WTC11 (cell line): ENCODE measurements at regions not wholly inside any gene's neighbourhood (a gene's known extent, or its start where the extent isn't known, plus 50 kb on each side); places are given as distances from the start of the nearest gene placed in this dataset.
"Not testable (repeated sequence)": the region's sequence is repeated elsewhere in the genome, so short reads cannot be mapped to it uniquely, and the experiment has no call there.

ENCODE experiments used
- ATAC-seq: fragments of 200-7000 bp; cut with Tn5 transposase; 2 replicates; pipeline ENCODE4 v1.10.0; 2021; ENCODE audit warnings: mild to moderate bottlenecking, moderate library complexity
- CTCF ChIA-PET: fragments of 300-600 bp; sonication (Branson Sonifier 250); formaldehyde crosslinking; loops from one replicate; lab custom pipeline; 2021; ENCODE audit warnings: antibody characterized with exemption; lab: Charles Lee
- POLR2A ChIA-PET: fragments of 350-600 bp; sonication (Branson Sonifier 250); formaldehyde crosslinking; loops from one replicate; lab custom pipeline; 2021; ENCODE audit warnings: antibody characterized with exemption; lab: Charles Lee
- DNase-seq: peaks from one replicate; pipeline ENCODE4 v3.0.0; 2021; ENCODE audit warnings: low spot score
- H3K27ac Mint-ChIP-seq: 2 replicates; pipeline ENCODE4 v1.8.0; 2021; ENCODE audit warnings: mixed read lengths
- H3K27me3 Mint-ChIP-seq: 2 replicates; pipeline ENCODE4 v1.8.0; 2021; ENCODE audit warnings: low read depth, mild to moderate bottlenecking, moderate library complexity, mixed read lengths
- H3K36me3 Mint-ChIP-seq: 2 replicates; pipeline ENCODE4 v1.8.0; 2021; ENCODE audit warnings: mixed read lengths
- H3K4me1 Mint-ChIP-seq: 2 replicates; pipeline ENCODE4 v1.8.0; 2022; ENCODE audit warnings: mixed read lengths
- H3K4me3 Mint-ChIP-seq: 2 replicates; pipeline ENCODE4 v1.8.0; 2021; ENCODE audit warnings: mild to moderate bottlenecking, moderate library complexity, mixed read lengths
- H3K9me3 Mint-ChIP-seq: 2 replicates; pipeline ENCODE4 v1.8.0; 2021; ENCODE audit warnings: mixed read lengths
- CBFB ChIP-seq: sonication (generic); formaldehyde crosslinking; IDR thresholded peaks from 2 replicates; pipeline ENCODE4 v1.8.1; 2022; ENCODE audit warnings: mild to moderate bottlenecking, low read depth, missing genetic modification reagents
- CREM ChIP-seq: sonication (generic); formaldehyde crosslinking; IDR thresholded peaks from 2 replicates; pipeline ENCODE4 v1.8.1; 2022; ENCODE audit warnings: mild to moderate bottlenecking, missing genetic modification reagents, moderate library complexity
- FOXK1 ChIP-seq: sonication (generic); formaldehyde crosslinking; IDR thresholded peaks from 2 replicates; pipeline ENCODE4 v1.8.0; 2022; ENCODE audit warnings: mild to moderate bottlenecking, moderate library complexity, missing genetic modification reagents
- GRHL2 ChIP-seq: fragments of 250-450 bp; sonication (Bioruptor Pico); IDR thresholded peaks from 2 replicates; pipeline ENCODE4 v1.8.0; 2022; ENCODE audit warnings: mild to moderate bottlenecking, moderate library complexity; ENCODE audit not compliant: insufficient replicate concordance, severe bottlenecking
- JUN ChIP-seq: sonication (generic); formaldehyde crosslinking; IDR thresholded peaks from 2 replicates; pipeline ENCODE4 v1.8.0; 2023; ENCODE audit warnings: mild to moderate bottlenecking, missing genetic modification reagents
- MYBL2 ChIP-seq: sonication (generic); formaldehyde crosslinking; IDR thresholded peaks from 2 replicates; pipeline ENCODE4 v1.8.1; 2023; ENCODE audit warnings: mild to moderate bottlenecking, moderate library complexity, missing genetic modification reagents
- NFE2L1 ChIP-seq: sonication (generic); formaldehyde crosslinking; IDR thresholded peaks from 2 replicates; pipeline ENCODE4 v1.8.1; 2023; ENCODE audit warnings: missing genetic modification reagents
- NR1H2 ChIP-seq: sonication (generic); formaldehyde crosslinking; IDR thresholded peaks from 2 replicates; pipeline ENCODE4 v1.9.0; 2021; ENCODE audit warnings: mild to moderate bottlenecking, moderate library complexity, missing genetic modification reagents
- OVOL2 ChIP-seq: fragments of 250-450 bp; sonication (Bioruptor Pico); IDR thresholded peaks from 2 replicates; pipeline ENCODE4 v1.9.0; 2021; ENCODE audit warnings: mild to moderate bottlenecking, borderline replicate concordance
- RORB ChIP-seq: fragments of 250-450 bp; sonication (Bioruptor Pico); IDR thresholded peaks from 2 replicates; pipeline ENCODE4 v1.9.0; 2021; ENCODE audit warnings: mild to moderate bottlenecking
- SMAD3 ChIP-seq: sonication (generic); formaldehyde crosslinking; IDR thresholded peaks from 2 replicates; pipeline ENCODE4 v1.8.0; 2022; ENCODE audit warnings: missing genetic modification reagents, mild to moderate bottlenecking, borderline replicate concordance
- TEAD1 ChIP-seq: sonication (generic); formaldehyde crosslinking; IDR thresholded peaks from 2 replicates; pipeline ENCODE4 v1.8.0; 2022; ENCODE audit warnings: mild to moderate bottlenecking, missing genetic modification reagents
- TEAD4 ChIP-seq: sonication (generic); formaldehyde crosslinking; IDR thresholded peaks from 2 replicates; pipeline ENCODE4 v1.8.0; 2022; ENCODE audit warnings: mild to moderate bottlenecking, missing genetic modification reagents
- ZBTB43 ChIP-seq: sonication (generic); formaldehyde crosslinking; IDR thresholded peaks from 2 replicates; pipeline ENCODE4 v1.8.1; 2023; ENCODE audit warnings: mild to moderate bottlenecking, missing genetic modification reagents
- ZNF219 ChIP-seq: sonication (generic); formaldehyde crosslinking; IDR thresholded peaks from 2 replicates; pipeline ENCODE4 v1.8.0; 2023; ENCODE audit warnings: missing genetic modification reagents, mild to moderate bottlenecking, borderline replicate concordance
- ZNF281 ChIP-seq: sonication (generic); formaldehyde crosslinking; IDR thresholded peaks from 2 replicates; pipeline ENCODE4 v1.8.0; 2023; ENCODE audit warnings: mild to moderate bottlenecking, missing genetic modification reagents
- ZNF425 ChIP-seq: fragments of 250-450 bp; sonication (Bioruptor Pico); conservative IDR thresholded peaks from 2 replicates; pipeline ENCODE4 v1.9.0; 2021; ENCODE audit warnings: mild to moderate bottlenecking
- TF ChIP-seq, protein P1 (sequence below): sonication (generic); formaldehyde crosslinking; conservative IDR thresholded peaks from 2 replicates; pipeline ENCODE4 v1.8.1; 2023; ENCODE audit warnings: mild to moderate bottlenecking, low read depth, missing genetic modification reagents, moderate library complexity

- TF ChIP-seq MYBL2, result no peak
- TF ChIP-seq, protein P1, sequence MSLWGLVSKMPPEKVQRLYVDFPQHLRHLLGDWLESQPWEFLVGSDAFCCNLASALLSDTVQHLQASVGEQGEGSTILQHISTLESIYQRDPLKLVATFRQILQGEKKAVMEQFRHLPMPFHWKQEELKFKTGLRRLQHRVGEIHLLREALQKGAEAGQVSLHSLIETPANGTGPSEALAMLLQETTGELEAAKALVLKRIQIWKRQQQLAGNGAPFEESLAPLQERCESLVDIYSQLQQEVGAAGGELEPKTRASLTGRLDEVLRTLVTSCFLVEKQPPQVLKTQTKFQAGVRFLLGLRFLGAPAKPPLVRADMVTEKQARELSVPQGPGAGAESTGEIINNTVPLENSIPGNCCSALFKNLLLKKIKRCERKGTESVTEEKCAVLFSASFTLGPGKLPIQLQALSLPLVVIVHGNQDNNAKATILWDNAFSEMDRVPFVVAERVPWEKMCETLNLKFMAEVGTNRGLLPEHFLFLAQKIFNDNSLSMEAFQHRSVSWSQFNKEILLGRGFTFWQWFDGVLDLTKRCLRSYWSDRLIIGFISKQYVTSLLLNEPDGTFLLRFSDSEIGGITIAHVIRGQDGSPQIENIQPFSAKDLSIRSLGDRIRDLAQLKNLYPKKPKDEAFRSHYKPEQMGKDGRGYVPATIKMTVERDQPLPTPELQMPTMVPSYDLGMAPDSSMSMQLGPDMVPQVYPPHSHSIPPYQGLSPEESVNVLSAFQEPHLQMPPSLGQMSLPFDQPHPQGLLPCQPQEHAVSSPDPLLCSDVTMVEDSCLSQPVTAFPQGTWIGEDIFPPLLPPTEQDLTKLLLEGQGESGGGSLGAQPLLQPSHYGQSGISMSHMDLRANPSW (CRISPR knock-in tag), result no peak
Observed at GRCh38 chr9:1554081-1555035, 460.8 kb upstream of the SMARCA2 start (continued).

GRCh38 chr9:1558666-1559065 lies 456.5 kb upstream of the SMARCA2 start:
- H3K4me1 Mint-ChIP-seq, ATAC-seq, DNase-seq, H3K4me3 Mint-ChIP-seq, H3K27me3 Mint-ChIP-seq, CTCF ChIA-PET, H3K27ac Mint-ChIP-seq, POLR2A ChIA-PET: not testable (repeated sequence)
- Mint-ChIP-seq H3K9me3 (peaks cover 53% of the 10 kb centered on the region), H3K36me3 (peaks cover 21% of the 10 kb centered on the region)

GRCh38 chr9:1575939-1576338 lies 439.2 kb upstream of the SMARCA2 start:
- H3K27ac Mint-ChIP-seq, result no peak overlapping the region
- no peaks in the 10 kb centered on the region for H3K4me1 Mint-ChIP-seq
- no peak for ATAC-seq
- peaks cover 7% of the 10 kb centered on the region for H3K36me3 Mint-ChIP-seq
- DNase-seq, result no peak
- ChIA-PET CTCF (no interaction called here), POLR2A (no interaction called here)
- no peak for TF ChIP-seq CBFB (CRISPR knock-in tag)
- TF ChIP-seq SMAD3 (CRISPR knock-in tag), result no peak
- no peak for TF ChIP-seq TEAD1 (CRISPR knock-in tag)
- TF ChIP-seq ZBTB43 (CRISPR knock-in tag), result no peak
- TF ChIP-seq CREM (CRISPR knock-in tag), result no peak
- TF ChIP-seq ZNF219 (CRISPR knock-in tag), result no peak
- TF ChIP-seq JUN (CRISPR knock-in tag), result no peak
- no peak for TF ChIP-seq OVOL2 (CRISPR knock-in tag)
- no peak for TF ChIP-seq TEAD4 (CRISPR knock-in tag)
- no peak for TF ChIP-seq RORB (CRISPR knock-in tag)
- no peaks in the 10 kb centered on the region for H3K27me3 Mint-ChIP-seq
- no peak overlapping the region for H3K4me3 Mint-ChIP-seq
- peaks cover 13% of the 10 kb centered on the region for H3K9me3 Mint-ChIP-seq

- Mint-ChIP-seq H3K27ac (no peak overlapping the region), H3K9me3 (peaks cover 25% of the 10 kb centered on the region)
- ATAC-seq, result no peak
- no peak for TF ChIP-seq ZNF425 (CRISPR knock-in tag)
- TF ChIP-seq NFE2L1 (CRISPR knock-in tag), result no peak
- no peak for TF ChIP-seq NR1H2 (CRISPR knock-in tag)
- no peak for TF ChIP-seq FOXK1
- TF ChIP-seq GRHL2, result no peak
- TF ChIP-seq, protein P1 (CRISPR knock-in tag), result no peak
- TF ChIP-seq ZNF281, result no peak
- TF ChIP-seq, all 79 proteins: peak for 0
- Mint-ChIP-seq H3K27me3 (no peaks in the 10 kb centered on the region; the same call in 1 of the 2 replicates), H3K36me3 (peaks cover 3% of the 10 kb centered on the region), H3K4me3 (no peak overlapping the region), H3K4me1 (no peaks in the 10 kb centered on the region)
- DNase-seq, result no peak
- ChIA-PET POLR2A (no interaction called here), CTCF (no interaction called here)
Observed at GRCh38 chr9:1580215-1580614, 434.9 kb upstream of the SMARCA2 start.
